ENCODE measurements at regions not wholly inside any gene's neighbourhood (a gene's known extent, or its start where the extent isn't known, plus 50 kb on each side); places are given as distances from the start of the nearest gene placed in this dataset.

- Histone ChIP-seq H3K4me3 (replicated peaks; ENCODE audit: insufficient read depth, low read length) (no peak overlapping the region), H3K27ac (replicated peaks) (no peak overlapping the region), H3K27me3 (ENCODE audit: insufficient read depth, poor library complexity, severe bottlenecking) (no peaks in the 10 kb centered on the region)
- DNase-seq (ENCODE audit: low read depth in 1 of 2, low spot score in 1 of 2), result no peak
- TF ChIP-seq CTCF (IDR thresholded peaks at IDR 0.05; ENCODE audit: insufficient read depth, low read length) (no peak), GABPA (IDR thresholded peaks at IDR 0.05; ENCODE audit: low read depth) (no peak), SPI1 (IDR thresholded peaks at IDR 0.05; ENCODE audit: borderline replicate concordance, low read depth) (no peak), POLR2AphosphoS5 (IDR thresholded peaks at IDR 0.05; ENCODE audit: low read depth) (no peak), REST (IDR thresholded peaks at IDR 0.05; ENCODE audit: insufficient replicate concordance, low read depth) (no peak)
Observed at GRCh38 chr17:71455219-71455618, 665.6 kb upstream of the SOX9 start.

GRCh38 chr17:71458322-71458721 lies 662.5 kb upstream of the SOX9 start:
- no peaks in the 10 kb centered on the region for H3K27me3 ChIP-seq (ENCODE audit: insufficient read depth, poor library complexity, severe bottlenecking)
- TF ChIP-seq SPI1 (IDR thresholded peaks at IDR 0.05; ENCODE audit: borderline replicate concordance, low read depth) (no peak), REST (IDR thresholded peaks at IDR 0.05; ENCODE audit: insufficient replicate concordance, low read depth) (no peak), CTCF (IDR thresholded peaks at IDR 0.05; ENCODE audit: insufficient read depth, low read length) (no peak), GABPA (IDR thresholded peaks at IDR 0.05; ENCODE audit: low read depth) (no peak), POLR2AphosphoS5 (IDR thresholded peaks at IDR 0.05; ENCODE audit: low read depth) (no peak)
- DNase-seq (ENCODE audit: low read depth in 1 of 2, low spot score in 1 of 2), result no peak
- no peak overlapping the region for H3K27ac ChIP-seq (replicated peaks)
- H3K4me3 ChIP-seq (replicated peaks; ENCODE audit: insufficient read depth, low read length), result no peak overlapping the region

- H3K4me3 ChIP-seq (replicated peaks; ENCODE audit: insufficient read depth, low read length), result no peak overlapping the region
- TF ChIP-seq CTCF (IDR thresholded peaks at IDR 0.05; ENCODE audit: insufficient read depth, low read length) (peak; percentile 3), SPI1 (IDR thresholded peaks at IDR 0.05; ENCODE audit: borderline replicate concordance, low read depth) (0 out of 2 replicates have a peak, but pooled peaks have one; percentile 13), REST (IDR thresholded peaks at IDR 0.05; ENCODE audit: insufficient replicate concordance, low read depth) (no peak)
- H3K27ac ChIP-seq (replicated peaks), result no peak overlapping the region
- DNase-seq (ENCODE audit: low read depth in 1 of 2, low spot score in 1 of 2), result peak in 1 of 2 experiments; percentile 21
- no peaks in the 10 kb centered on the region for H3K27me3 ChIP-seq (ENCODE audit: insufficient read depth, poor library complexity, severe bottlenecking)
Observed at GRCh38 chr17:71460943-71461342, 659.9 kb upstream of the SOX9 start.

Measured in HL-60 (cell line).